ENCODE measurements at regions not wholly inside any gene's neighbourhood (a gene's known extent, or its start where the extent isn't known, plus 50 kb on each side); places are given as distances from the start of the nearest gene placed in this dataset.
"Not testable (repeated sequence)": the region's sequence is repeated elsewhere in the genome, so short reads cannot be mapped to it uniquely, and the experiment has no call there.

- DNase-seq (ENCODE audit: low read depth in 4 of 4, low spot score in 3 of 4): no peak
Measured at GRCh38 chr14:94850309-94851211, 80.6 kb upstream of the GSC start.

DNA sequence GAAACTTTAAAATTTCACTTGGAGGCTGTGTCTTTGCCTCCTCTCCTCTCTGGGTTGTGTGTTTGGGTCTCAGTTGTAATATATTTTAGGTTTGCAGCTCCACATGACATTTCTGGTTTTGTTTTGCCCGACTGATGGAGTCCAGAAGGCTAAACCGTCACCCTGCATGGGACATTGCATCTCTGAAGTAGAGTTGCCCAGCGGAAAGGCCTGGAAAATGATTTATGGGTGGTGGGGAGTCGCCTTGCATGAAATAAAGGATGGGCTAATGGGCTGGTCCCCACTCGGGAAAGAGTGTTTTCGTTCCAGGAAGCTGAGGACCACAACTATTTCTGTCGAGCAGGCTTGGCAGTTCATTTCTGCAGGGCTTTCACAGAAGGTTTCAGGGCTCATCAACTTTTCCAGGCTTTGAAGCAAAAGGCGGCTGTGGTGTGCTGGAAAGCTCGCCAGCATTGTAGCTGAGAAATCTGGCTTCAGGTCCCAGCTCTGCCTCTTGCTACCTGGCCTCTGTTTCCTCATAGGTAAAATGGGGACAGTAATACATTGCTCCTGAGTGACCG, 74.8 kb upstream of the GSC start:
- DNase-seq (ENCODE audit: low read depth in 4 of 4, low spot score in 3 of 4): no peak

DNA sequence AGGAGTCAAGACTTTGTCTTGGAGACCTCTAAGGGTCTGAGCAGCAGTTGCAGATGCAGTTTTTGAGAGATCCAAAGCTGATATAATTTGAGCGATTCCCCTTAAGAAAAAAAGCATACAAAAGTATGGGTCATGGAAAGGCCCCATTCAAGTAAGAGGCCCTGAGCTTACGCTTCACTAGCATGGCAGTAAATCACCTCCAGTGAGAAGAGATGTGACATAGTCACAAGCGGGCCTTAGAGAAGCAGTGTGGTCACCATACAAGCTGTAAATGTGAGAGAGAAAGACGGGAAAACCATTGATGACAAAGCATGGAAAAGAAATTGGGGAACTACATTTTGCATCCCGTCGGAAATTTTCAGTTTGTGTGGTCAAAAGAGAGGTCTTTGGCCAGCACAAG, 70.6 kb upstream of the GSC start:
- DNase-seq (ENCODE audit: low read depth in 4 of 4, low spot score in 3 of 4): no peak

DNA sequence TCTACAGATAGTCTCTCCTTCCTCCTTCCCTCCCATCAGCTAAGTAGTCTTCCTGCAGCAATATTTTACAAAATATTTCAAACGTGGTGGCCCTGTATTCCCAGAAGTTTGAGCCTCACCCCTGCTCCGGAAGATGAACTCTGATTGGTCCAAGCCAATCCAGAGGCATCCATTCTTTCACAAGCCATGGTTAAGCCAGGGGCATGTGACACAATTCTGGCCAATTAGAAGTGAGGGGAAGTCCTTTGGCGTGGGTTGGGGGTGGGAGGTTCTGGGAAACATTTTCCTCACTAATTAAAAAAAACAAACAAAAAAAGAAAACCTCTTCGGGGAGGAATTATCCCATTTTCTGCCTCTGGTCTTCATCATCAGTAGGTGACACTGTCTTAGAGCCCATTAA, 69.4 kb upstream of the GSC start:
- DNase-seq (ENCODE audit: low read depth in 4 of 4, low spot score in 3 of 4): no peak

GRCh38 chr14:94836849-94837248, 66.9 kb upstream of the GSC start:
- DNase-seq (ENCODE audit: low read depth in 4 of 4, low spot score in 3 of 4): no peak

- DNase-seq (ENCODE audit: low read depth in 4 of 4, low spot score in 3 of 4): no peak
Measured at GRCh38 chr14:94833633-94834032, 63.7 kb upstream of the GSC start.

DNA sequence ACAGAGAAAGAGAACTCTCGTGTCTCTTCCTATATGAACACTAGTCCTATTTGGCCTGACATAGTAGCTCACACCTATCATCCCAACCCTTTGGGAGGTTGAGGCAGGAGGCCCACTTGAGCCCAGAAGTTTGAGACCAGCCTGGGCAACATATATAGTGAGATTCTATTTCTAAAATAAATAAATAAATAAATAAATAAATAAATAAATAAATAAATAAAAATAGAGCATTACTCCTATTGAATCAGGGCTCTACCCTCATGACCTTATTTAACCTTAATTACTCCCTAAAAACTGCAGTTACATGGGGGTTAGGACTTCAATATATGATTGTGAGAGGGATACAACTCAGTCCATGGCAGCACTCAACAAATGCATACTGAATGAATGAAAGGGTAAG, 61.2 kb upstream of the GSC start:
- no peak for DNase-seq (ENCODE audit: low read depth in 4 of 4, low spot score in 3 of 4)

- DNase-seq (ENCODE audit: low read depth in 4 of 4, low spot score in 3 of 4): no peak
Measured at GRCh38 chr14:94827711-94828447, 58.0 kb upstream of the GSC start.

DNA sequence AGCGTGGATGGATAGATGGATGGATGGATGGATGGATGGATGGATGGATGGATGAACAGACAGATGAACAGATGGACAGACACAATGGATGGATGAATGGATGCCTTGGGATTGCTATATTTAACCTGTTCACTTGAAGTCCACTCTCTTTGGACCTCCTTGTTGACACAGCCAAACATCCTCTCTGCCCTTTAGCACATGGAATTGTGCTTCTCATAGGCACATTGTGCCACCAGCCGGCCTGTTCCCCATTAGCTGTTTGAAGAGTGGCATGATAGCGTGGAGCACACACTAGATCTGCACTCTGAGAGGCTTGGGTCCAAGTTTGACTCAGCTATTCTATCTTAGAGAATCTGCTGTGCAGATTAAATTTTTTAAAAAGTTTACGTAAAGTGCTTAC, 56.9 kb upstream of the GSC start:
- DNase-seq (ENCODE audit: low read depth in 4 of 4, low spot score in 3 of 4): no peak

DNA sequence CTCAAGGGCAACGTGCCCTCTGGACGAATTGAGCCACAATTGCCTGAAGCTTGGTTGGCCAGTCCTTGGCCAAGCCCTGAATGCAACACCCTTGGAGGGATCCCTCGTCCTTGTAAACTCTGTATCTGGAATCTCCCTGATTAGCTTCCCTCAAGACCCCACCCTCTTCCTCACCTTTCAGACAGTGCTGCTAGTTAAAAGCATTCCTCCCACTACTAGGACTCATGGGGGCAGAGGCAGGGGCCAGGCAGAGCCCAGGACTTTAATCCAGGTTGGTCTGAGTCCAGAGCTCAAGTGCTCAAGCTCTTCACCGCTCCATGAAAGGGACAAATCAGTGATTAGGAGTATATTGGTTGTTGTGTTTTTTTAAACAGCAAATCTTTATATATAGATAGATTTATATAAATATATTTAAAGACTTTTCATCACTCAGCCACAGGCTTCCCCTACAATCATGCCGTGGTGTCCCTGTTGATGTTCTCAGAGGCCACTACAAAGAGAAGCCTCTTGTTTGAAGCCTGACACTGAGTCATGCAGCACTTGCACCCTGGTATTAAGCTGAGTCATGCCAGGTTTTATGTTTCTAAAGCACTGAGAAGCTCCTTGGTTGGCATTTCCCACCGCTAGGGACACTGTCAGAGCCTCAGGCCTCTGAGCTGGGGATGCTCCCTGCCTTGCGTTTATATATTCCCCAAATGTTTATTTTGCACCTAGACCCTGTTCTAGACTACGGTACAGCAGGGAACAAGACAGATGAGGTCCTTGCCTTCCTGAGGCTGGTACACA, 53.8 kb upstream of the GSC start:
- no peak for DNase-seq (ENCODE audit: low read depth in 4 of 4, low spot score in 3 of 4)

DNA sequence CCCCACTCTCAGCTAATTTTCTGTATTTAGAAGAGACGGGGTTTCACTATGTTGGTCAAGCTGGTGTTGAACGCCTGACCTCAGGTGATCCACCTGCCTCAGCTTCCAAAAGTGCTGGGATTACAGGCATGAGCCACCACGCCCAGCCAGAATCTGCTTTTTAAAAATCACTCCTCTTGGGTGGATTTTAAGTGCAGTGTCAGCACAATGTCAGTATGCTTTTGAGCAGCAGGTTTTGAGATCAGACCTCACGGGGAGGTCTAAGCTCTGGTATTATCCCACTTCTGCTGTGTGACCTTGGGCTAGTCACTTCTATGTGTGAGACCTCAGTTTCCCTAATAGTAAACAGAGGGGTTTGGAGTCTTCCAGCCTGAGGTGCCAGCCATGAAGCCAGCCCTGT, 51.8 kb upstream of the GSC start:
- DNase-seq (ENCODE audit: low read depth in 4 of 4, low spot score in 3 of 4): no peak

- DNase-seq (ENCODE audit: low read depth in 4 of 4, low spot score in 3 of 4): not testable (repeated sequence)
Measured at GRCh38 chr14:94820932-94821331, 51.0 kb upstream of the GSC start.
